ENCODE measurements at regions not wholly inside any gene's neighbourhood (a gene's known extent, or its start where the extent isn't known, plus 50 kb on each side); places are given as distances from the start of the nearest gene placed in this dataset.
A peak's percentile ranks its signal among the peaks of the same experiment; 100 is the strongest.

DNA sequence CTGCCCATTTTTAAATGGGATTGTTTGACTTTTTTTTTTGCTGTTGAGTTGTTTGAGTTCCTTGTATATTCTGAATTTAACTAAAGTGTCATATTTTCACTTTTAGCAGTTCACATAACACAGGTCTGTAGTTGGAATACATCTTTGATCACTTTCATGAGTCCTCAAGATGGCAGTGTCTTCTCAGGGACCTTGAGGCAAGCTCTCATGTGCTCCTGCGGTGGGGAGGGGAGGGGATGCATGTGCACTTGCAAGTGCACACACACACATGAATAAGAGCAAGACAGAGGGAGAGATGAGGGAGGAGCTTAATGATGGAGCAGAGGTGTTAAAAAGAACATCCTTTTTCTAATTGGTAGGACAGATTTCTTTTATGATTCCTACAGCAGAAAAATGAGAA, 291.4 kb upstream of the OR4E1 start (continued):
- TF ChIP-seq, protein P1, sequence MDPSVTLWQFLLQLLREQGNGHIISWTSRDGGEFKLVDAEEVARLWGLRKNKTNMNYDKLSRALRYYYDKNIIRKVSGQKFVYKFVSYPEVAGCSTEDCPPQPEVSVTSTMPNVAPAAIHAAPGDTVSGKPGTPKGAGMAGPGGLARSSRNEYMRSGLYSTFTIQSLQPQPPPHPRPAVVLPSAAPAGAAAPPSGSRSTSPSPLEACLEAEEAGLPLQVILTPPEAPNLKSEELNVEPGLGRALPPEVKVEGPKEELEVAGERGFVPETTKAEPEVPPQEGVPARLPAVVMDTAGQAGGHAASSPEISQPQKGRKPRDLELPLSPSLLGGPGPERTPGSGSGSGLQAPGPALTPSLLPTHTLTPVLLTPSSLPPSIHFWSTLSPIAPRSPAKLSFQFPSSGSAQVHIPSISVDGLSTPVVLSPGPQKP (IDR thresholded peaks at IDR 0.05; ENCODE audit: low read depth, low read length): no peak
- TF ChIP-seq POLR2AphosphoS2 (conservative IDR thresholded peaks at IDR 0.05; ENCODE audit: low read length): no peak

DNA sequence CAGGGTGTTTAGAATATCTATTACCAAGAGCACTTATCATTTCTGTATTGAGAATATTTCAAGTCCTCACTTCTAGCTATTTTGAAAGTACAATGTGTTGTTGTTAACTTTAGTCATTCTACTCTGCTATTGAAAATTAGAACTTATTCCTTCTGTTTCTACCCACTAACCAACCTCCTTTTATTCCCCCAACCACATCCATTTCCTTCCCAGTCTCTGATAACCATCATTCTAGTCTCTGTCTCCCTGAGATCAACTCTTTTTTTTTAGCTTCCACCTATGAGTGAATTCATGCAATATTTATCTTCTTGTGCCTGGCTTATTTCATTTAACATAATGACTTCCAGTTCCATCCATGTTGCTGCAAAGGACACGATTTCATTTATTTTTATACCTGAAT, 290.6 kb upstream of the OR4E1 start:
- ATAC-seq: no peak
- ChIA-PET POLR2A (no interaction called here), CTCF (interaction anchor here (1.0 kb wide), 1 partner anchor 14 kb away, joined by 3 read pairs; no protein-coding TSS in a partner anchor)
- no peak for TF ChIP-seq SMC3 (IDR thresholded peaks at IDR 0.05)
- no peak for TF ChIP-seq GATA3 (IDR thresholded peaks at IDR 0.05; ENCODE audit: borderline replicate concordance)
- no peak for TF ChIP-seq CEBPB (IDR thresholded peaks at IDR 0.05)
- TF ChIP-seq POLR2A (IDR thresholded peaks at IDR 0.05; ENCODE audit: low read length): no peak
- TF ChIP-seq RAD21 (conservative IDR thresholded peaks at IDR 0.05 in 1 of 2, IDR thresholded peaks at IDR 0.05 in 1 of 2): no peak
- no peak for TF ChIP-seq SREBF2 (IDR thresholded peaks at IDR 0.05)
- no peak for TF ChIP-seq FOSB (CRISPR knock-in tag; IDR thresholded peaks at IDR 0.05)
- no peak for TF ChIP-seq HOXB5 (CRISPR knock-in tag; IDR thresholded peaks at IDR 0.05)
- no peak for TF ChIP-seq NPAS2 (CRISPR knock-in tag; IDR thresholded peaks at IDR 0.05; ENCODE audit: borderline replicate concordance)
- no peak for TF ChIP-seq CBX8 (IDR thresholded peaks at IDR 0.05)
- no peak for TF ChIP-seq PHF8 (IDR thresholded peaks at IDR 0.05; ENCODE audit: borderline replicate concordance, low read depth)
- no peak for TF ChIP-seq MAFK (IDR thresholded peaks at IDR 0.05; ENCODE audit: partially characterized antibody)
- no peak overlapping the region for H3K4me2 ChIP-seq
- H3K27ac ChIP-seq: no peak overlapping the region
- no peaks in the 10 kb centered on the region for H3K9me3 ChIP-seq
- 0% methylated on average over 1 of the region's 1 CpG for WGBS (ENCODE audit: missing lambda C conversion rate)
- no peak overlapping the region for H3K4me3 ChIP-seq
- no peak for DNase-seq (ENCODE audit: low read depth in 1 of 2, low spot score in 1 of 2)
- no peaks in the 10 kb centered on the region for H3K4me1 ChIP-seq
- no peak for FAIRE-seq

DNA sequence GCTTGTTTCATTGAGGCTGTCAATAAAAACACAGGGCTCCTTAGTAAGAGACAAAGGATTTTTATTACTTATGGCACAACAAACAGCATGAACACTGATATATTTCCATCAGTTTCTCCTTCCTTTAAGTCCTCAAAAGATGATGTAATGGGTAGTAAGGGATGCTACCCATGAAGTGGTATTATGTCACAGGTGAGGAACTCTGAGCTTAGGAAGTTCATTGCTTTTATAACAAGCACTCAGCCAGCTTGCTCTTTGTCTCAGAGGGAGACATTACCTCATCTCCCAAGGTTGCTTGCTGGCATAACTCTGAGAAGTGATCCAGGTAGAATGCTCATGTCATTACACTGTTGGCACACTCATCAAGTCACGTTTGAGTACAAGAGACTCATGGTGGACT, 287.0 kb upstream of the OR4E1 start:
- Histone ChIP-seq H3K9me3 (no peaks in the 10 kb centered on the region), H3K4me1 (no peaks in the 10 kb centered on the region), H3K27ac (no peak overlapping the region), H3K4me2 (no peak overlapping the region), H3K4me3 (no peak overlapping the region)
- TF ChIP-seq CEBPB (IDR thresholded peaks at IDR 0.05) (no peak), HEYL (CRISPR knock-in tag; IDR thresholded peaks at IDR 0.05) (no peak)
- 0% methylated on average over 1 of the region's 1 CpG for WGBS (ENCODE audit: missing lambda C conversion rate)
- CTCF ChIA-PET: interaction anchor here (1.2 kb wide), 1 partner anchor 30 kb away, joined by 4 read pairs; no protein-coding TSS in a partner anchor
- POLR2A ChIA-PET: no interaction called here
- ATAC-seq: no peak
- no peak for DNase-seq (ENCODE audit: low read depth in 1 of 2, low spot score in 1 of 2)
- no peak for FAIRE-seq

DNA sequence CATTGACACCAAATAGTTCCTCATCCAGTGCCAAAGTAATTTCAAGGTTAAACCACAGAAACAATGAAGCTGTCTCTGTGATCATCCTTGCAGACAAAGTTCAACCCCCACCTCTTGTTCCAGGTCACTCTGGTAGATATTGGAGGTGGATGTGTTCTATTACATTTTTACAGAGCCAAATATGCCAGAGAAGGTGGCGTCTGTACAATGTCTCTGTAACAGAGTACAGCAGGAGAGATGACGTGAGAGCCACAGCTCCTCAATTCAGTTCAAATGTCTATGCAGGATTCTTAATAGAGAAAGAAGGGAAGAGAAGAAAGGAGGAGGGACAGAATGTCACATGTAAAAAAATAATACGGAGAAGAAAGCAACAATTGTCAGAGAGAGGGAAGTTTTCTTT, 268.3 kb upstream of the OR4E1 start:
- FAIRE-seq: peak; percentile 56
- POLR2A ChIA-PET: no interaction called here
- TF ChIP-seq HOXA7 (CRISPR knock-in tag; IDR thresholded peaks at IDR 0.05) (no peak), RNF2 (IDR thresholded peaks at IDR 0.05; ENCODE audit: borderline replicate concordance, low read depth) (no peak), ZNF302 (CRISPR knock-in tag; IDR thresholded peaks at IDR 0.05) (no peak), EHMT2 (IDR thresholded peaks at IDR 0.05; ENCODE audit: low read depth) (no peak), FOSL2 (IDR thresholded peaks at IDR 0.05) (no peak), FOSL2 (CRISPR knock-in tag; IDR thresholded peaks at IDR 0.05) (no peak), POLR2A (IDR thresholded peaks at IDR 0.05; ENCODE audit: low read length) (no peak), TFCP2L1 (CRISPR knock-in tag; IDR thresholded peaks at IDR 0.05) (no peak), JUNB (IDR thresholded peaks at IDR 0.05) (no peak), EHF (CRISPR knock-in tag; IDR thresholded peaks at IDR 0.05) (no peak), MYC (IDR thresholded peaks at IDR 0.05; ENCODE audit: borderline replicate concordance, low read length) (no peak), MAZ (IDR thresholded peaks at IDR 0.05; ENCODE audit: borderline replicate concordance, low read depth, low read length) (no peak)
- TF ChIP-seq, protein P1 (IDR thresholded peaks at IDR 0.05; ENCODE audit: low read depth, low read length): no peak
- TF ChIP-seq, protein P2, sequence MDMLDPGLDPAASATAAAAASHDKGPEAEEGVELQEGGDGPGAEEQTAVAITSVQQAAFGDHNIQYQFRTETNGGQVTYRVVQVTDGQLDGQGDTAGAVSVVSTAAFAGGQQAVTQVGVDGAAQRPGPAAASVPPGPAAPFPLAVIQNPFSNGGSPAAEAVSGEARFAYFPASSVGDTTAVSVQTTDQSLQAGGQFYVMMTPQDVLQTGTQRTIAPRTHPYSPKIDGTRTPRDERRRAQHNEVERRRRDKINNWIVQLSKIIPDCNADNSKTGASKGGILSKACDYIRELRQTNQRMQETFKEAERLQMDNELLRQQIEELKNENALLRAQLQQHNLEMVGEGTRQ (IDR thresholded peaks at IDR 0.05): no peak
- TF ChIP-seq, protein P3, sequence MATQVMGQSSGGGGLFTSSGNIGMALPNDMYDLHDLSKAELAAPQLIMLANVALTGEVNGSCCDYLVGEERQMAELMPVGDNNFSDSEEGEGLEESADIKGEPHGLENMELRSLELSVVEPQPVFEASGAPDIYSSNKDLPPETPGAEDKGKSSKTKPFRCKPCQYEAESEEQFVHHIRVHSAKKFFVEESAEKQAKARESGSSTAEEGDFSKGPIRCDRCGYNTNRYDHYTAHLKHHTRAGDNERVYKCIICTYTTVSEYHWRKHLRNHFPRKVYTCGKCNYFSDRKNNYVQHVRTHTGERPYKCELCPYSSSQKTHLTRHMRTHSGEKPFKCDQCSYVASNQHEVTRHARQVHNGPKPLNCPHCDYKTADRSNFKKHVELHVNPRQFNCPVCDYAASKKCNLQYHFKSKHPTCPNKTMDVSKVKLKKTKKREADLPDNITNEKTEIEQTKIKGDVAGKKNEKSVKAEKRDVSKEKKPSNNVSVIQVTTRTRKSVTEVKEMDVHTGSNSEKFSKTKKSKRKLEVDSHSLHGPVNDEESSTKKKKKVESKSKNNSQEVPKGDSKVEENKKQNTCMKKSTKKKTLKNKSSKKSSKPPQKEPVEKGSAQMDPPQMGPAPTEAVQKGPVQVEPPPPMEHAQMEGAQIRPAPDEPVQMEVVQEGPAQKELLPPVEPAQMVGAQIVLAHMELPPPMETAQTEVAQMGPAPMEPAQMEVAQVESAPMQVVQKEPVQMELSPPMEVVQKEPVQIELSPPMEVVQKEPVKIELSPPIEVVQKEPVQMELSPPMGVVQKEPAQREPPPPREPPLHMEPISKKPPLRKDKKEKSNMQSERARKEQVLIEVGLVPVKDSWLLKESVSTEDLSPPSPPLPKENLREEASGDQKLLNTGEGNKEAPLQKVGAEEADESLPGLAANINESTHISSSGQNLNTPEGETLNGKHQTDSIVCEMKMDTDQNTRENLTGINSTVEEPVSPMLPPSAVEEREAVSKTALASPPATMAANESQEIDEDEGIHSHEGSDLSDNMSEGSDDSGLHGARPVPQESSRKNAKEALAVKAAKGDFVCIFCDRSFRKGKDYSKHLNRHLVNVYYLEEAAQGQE (IDR thresholded peaks at IDR 0.05): no peak
- TF ChIP-seq, protein P4, sequence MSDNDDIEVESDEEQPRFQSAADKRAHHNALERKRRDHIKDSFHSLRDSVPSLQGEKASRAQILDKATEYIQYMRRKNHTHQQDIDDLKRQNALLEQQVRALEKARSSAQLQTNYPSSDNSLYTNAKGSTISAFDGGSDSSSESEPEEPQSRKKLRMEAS (IDR thresholded peaks at IDR 0.05): no peak

More for the DNA sequence above, 268.3 kb upstream of the OR4E1 start:
- DNase-seq (ENCODE audit: low read depth in 1 of 2, low spot score in 1 of 2) (no peak), ATAC-seq (no peak)
- no peak overlapping the region for H3K4me3 ChIP-seq
- no peaks in the 10 kb centered on the region for H3K9me3 ChIP-seq
- no peaks in the 10 kb centered on the region for H3K4me1 ChIP-seq
- H3K27ac ChIP-seq: no peak overlapping the region
- H3K4me2 ChIP-seq: no peak overlapping the region
- WGBS (ENCODE audit: missing lambda C conversion rate): 29% methylated on average over 3 of the region's 3 CpGs
- CTCF ChIA-PET: interaction anchor here (1.1 to 1.3 kb wide), 3 partner anchors 13 to 24 kb away, joined by 3 to 5 read pairs (median 4); no protein-coding TSS in a partner anchor
